AG09309 (cell line): ENCODE measurements at regions not wholly inside any gene's neighbourhood (a gene's known extent, or its start where the extent isn't known, plus 50 kb on each side); places are given as distances from the start of the nearest gene placed in this dataset.

Experiments
- DNase-seq: peaks from one replicate; pipeline ENCODE4 v3.0.0-alpha.2; 2010; ENCODE audit warnings: low read depth
- H3K4me3 ChIP-seq: 2 replicates; pipeline ENCODE4 v1.5.1; 2011; ENCODE audit warnings: mild to moderate bottlenecking, low read depth, low read length, moderate library complexity; ENCODE audit not compliant: control insufficient read depth
- TF ChIP-seq, protein P1 (sequence below): IDR thresholded peaks from 2 replicates; pipeline ENCODE4 v1.5.1; 2011; ENCODE audit warnings: mild to moderate bottlenecking, low read depth, low read length, inconsistent platforms; ENCODE audit not compliant: insufficient read depth, control insufficient read depth; ENCODE audit errors: missing control alignments

DNA sequence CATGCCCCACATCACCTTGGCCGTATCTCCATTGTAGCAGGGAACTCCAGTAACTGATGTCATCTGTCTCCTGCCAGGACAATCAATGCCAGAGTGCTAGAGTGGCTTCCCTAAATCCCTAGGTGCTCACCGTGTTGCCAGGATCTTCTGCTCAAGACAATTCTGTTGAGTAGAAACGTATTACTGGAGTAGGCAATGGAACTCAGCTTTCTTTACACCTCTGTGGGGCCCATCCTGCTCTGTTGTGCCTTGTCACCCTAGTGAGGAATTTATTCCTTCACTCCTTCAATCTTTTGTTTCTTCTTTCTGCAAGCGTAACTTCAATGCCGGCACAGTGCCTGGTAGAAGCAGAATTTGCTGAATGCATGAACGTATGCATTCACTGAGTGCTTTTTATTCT, 305.5 kb upstream of the ZMIZ1 start:
- H3K4me3 ChIP-seq: no peak overlapping the region
- no peak for DNase-seq
- TF ChIP-seq, protein P1, sequence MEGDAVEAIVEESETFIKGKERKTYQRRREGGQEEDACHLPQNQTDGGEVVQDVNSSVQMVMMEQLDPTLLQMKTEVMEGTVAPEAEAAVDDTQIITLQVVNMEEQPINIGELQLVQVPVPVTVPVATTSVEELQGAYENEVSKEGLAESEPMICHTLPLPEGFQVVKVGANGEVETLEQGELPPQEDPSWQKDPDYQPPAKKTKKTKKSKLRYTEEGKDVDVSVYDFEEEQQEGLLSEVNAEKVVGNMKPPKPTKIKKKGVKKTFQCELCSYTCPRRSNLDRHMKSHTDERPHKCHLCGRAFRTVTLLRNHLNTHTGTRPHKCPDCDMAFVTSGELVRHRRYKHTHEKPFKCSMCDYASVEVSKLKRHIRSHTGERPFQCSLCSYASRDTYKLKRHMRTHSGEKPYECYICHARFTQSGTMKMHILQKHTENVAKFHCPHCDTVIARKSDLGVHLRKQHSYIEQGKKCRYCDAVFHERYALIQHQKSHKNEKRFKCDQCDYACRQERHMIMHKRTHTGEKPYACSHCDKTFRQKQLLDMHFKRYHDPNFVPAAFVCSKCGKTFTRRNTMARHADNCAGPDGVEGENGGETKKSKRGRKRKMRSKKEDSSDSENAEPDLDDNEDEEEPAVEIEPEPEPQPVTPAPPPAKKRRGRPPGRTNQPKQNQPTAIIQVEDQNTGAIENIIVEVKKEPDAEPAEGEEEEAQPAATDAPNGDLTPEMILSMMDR: no peak

DNA sequence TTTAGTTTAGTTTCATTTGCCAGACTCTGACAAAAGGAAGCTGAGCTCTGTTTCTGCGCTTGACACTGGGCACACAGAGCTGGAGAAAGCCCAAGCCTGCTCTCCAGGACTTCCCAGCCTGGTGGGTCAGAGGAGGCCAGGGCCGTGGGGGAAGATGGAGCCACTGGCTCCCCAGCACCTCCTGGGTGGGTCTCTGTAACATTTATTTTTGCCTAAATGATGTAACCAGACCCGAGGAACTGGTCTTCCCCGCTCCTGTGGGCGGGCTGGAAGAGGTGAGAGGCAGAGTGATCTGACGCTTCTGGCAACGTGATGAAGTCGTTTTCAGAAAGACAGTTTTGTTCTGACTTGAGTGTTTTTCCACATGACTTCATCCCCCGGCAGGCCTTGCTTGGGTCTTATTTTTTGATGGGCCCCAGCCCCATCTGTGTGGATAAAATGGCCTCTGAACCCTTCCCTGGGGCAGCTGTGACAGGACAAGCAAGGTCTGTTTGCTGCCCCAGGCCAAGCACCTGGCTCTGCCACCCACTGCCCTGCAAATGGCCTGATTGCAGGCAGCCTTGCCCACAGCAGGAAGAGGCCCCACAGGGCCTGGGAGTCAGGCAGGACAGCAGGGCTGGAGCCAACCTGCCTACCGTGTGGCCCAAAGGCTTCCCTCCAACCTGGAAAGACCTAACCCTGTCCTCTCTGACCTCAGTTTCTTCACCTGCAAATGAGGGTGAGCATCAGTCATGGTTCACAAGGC, 304.9 kb upstream of the ZMIZ1 start:
- no peak overlapping the region for H3K4me3 ChIP-seq
- DNase-seq: no peak
- TF ChIP-seq, protein P1: no peak

DNA sequence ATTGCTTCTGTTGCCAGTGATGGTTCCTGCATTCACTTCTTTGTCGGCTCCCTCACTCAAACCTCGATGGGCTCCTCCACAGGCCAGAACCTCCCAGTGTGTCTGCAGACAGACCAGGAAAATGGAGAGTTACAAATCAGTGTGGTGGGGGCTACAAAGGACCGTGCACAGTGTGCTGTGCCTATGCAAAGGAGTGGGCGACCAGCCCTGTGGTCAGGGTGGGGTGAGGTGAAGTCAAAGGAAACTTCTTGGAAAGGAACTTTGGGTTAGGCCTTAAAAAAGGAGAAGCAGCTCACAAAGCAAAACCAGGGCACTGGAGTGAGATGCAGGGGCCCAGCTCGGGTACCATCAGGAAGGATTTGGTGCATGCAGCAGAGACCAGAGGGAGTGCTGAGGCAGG, 304.3 kb upstream of the ZMIZ1 start:
- DNase-seq: no peak
- H3K4me3 ChIP-seq: no peak overlapping the region
- TF ChIP-seq, protein P1: no peak

DNA sequence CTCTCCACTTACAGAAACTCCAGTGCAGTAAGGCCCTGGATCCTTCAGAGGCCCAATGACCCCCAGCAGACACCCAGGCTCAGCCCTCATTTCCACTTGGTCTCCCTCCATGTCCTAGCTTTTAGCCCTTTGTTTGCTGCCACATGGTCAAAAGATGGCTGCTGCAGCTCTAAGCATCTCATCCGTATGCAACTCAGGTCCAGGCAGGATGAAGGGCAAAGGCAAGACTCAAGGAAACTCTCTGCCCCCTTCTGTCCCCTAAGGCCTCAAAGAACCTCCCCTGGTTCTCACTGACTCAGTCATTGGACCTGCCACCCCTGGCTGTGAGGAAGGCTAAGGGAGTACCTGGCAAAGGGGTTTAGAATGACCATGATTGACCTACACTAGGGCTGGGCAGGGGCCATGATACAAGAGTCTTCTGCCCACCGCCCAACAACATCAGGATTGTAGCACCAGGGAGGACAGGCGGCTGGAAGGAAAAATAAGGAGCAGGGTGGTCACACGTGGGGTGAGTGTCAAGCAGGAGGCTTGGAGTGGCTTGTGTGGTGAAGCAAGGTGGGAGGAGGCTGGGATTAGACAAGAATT, 303.8 kb upstream of the ZMIZ1 start:
- no peak overlapping the region for H3K4me3 ChIP-seq
- DNase-seq: no peak
- TF ChIP-seq, protein P1: no peak

DNA sequence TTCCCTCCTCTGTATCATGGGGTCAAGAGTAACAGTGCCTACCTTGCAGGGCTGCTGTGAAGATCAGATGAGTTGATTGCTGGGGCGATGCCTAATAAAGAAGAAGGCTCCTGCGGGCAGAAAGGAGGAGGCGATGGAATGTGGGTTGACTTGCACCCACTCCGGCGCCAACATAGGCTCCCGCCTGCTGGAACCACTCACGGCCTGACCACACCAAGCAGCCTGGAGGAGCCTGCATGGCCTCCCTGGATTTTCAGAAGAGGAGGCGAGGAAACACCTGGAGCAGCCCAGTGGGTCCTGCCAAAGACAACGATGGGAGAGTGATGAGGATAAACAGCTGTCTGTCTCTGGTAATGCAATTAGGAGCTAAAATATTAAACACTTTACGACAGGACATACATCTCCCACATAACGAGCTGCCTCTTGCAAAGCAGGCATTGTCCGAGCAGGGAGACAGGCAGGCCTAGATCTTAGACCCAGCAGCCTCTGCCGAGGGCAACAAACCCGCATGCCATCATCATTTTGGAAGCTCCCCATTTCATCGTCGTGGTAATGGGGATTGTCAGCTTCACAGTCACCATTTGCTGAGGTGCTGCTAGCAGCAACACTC, 302.9 kb upstream of the ZMIZ1 start:
- no peak for DNase-seq
- TF ChIP-seq, protein P1: no peak

DNA sequence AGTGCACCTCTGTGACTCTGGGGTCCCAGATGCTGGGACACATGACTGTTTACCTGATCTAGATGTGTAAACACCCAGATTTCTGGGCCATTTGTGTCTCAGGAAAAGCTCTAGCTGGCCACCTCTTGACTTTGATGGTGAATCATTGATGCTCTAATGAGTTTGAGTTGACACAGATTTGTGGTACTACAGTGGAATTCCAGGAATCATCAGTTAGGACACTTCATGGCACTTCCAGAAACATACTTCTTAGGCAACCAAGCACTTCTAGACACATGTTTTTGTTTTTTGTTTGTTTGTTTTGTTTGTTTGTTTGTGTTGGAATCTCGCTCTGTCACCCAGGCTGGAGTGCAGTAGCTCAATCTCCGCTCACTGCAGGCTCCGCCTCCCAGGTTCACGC, 302.2 kb upstream of the ZMIZ1 start:
- TF ChIP-seq, protein P1: no peak
- no peak overlapping the region for H3K4me3 ChIP-seq
- no peak for DNase-seq

More for the DNA sequence above, 302.9 kb upstream of the ZMIZ1 start:
- no peak overlapping the region for H3K4me3 ChIP-seq
